ENCODE measurements at regions not wholly inside any gene's neighbourhood (a gene's known extent, or its start where the extent isn't known, plus 50 kb on each side); places are given as distances from the start of the nearest gene placed in this dataset.
A peak's percentile ranks its signal among the peaks of the same experiment; 100 is the strongest.

- H4K20me1 ChIP-seq (ENCODE audit: insufficient read depth, low read length): no peaks in the 10 kb centered on the region
- peak; percentile 96 for FAIRE-seq
- no peaks in the 10 kb centered on the region for H3K4me1 ChIP-seq (ENCODE audit: insufficient read depth, low read length)
- DNase-seq (ENCODE audit: low spot score): peak; percentile 68
- no peak overlapping the region for H2AFZ ChIP-seq (ENCODE audit: low read length)
- peak; percentile 100 for ATAC-seq
- no peaks in the 10 kb centered on the region for H3K79me2 ChIP-seq (ENCODE audit: insufficient read depth, low read length)
- WGBS (ENCODE audit: low lambda C conversion rate): 4% methylated on average over 2 of the region's 2 CpGs
- no peak overlapping the region for H3K27ac ChIP-seq (ENCODE audit: extremely low read length, insufficient read depth, low read length)
- no peak overlapping the region for H3K4me3 ChIP-seq (replicated peaks in 1 of 3; ENCODE audit: insufficient read depth in 1 of 3, low read depth in 2 of 3, low read length in 3 of 3)
- H3K9ac ChIP-seq (ENCODE audit: insufficient read depth, low read depth, low read length): no peak overlapping the region
- no peak overlapping the region for H3K4me2 ChIP-seq (ENCODE audit: low read depth, low read length)
- in situ Hi-C loops (cut with HindIII; ENCODE audit: extremely low pct_ligation_motif_present, low pct_unique_long_range_greater_than_20kb): no loop called here
- no peaks in the 10 kb centered on the region for H3K36me3 ChIP-seq (replicated peaks in 1 of 2; ENCODE audit: control insufficient read depth in 1 of 2, insufficient read depth in 2 of 2, low read length in 2 of 2)
- ChIA-PET POLR2A (no interaction called here), CTCF (ENCODE audit: low intra/inter-chr PET ratio, low total read pairs) (interaction anchor here (1.3 kb wide), 1 partner anchor 65 kb away, joined by 4 read pairs; no protein-coding TSS in a partner anchor)
- intact Hi-C loops (cut with micrococcal nuclease; ENCODE audit: unreplicated experiment): loop anchor here (1.0 kb wide), 1 partner anchor 65 kb away; no protein-coding TSS in a partner anchor
- H3K27me3 ChIP-seq (ENCODE audit: control insufficient read depth in 1 of 2, insufficient read depth in 2 of 2, low read length in 2 of 2): no peaks in the 10 kb centered on the region; a peak in 1 of 5 replicates
- BruUV-seq (replicated peaks): no TSS peak
- H3K9me3 ChIP-seq (ENCODE audit: low read length): no peaks in the 10 kb centered on the region
- TF ChIP-seq NR2C2 (CRISPR knock-in tag; IDR thresholded peaks at IDR 0.05; ENCODE audit: borderline replicate concordance) (no peak), ZNF30 (CRISPR knock-in tag; IDR thresholded peaks at IDR 0.05) (no peak), SALL1 (CRISPR knock-in tag; IDR thresholded peaks at IDR 0.05) (no peak), NR1H2 (CRISPR knock-in tag; IDR thresholded peaks at IDR 0.05; ENCODE audit: borderline replicate concordance, low read depth) (no peak), MIXL1 (CRISPR knock-in tag; IDR thresholded peaks at IDR 0.05) (no peak), HMGXB4 (CRISPR knock-in tag; IDR thresholded peaks at IDR 0.05; ENCODE audit: borderline replicate concordance in 1 of 2, low read depth in 1 of 2) (0 out of 4 replicates have a peak, but pooled peaks of 1 of the 2 experiments have one; percentile 21), IRX3 (CRISPR knock-in tag; IDR thresholded peaks at IDR 0.05; ENCODE audit: borderline replicate concordance, low read depth) (no peak), ZNF557 (CRISPR knock-in tag; IDR thresholded peaks at IDR 0.05) (no peak), PHF5A (CRISPR knock-in tag; IDR thresholded peaks at IDR 0.05; ENCODE audit: low read depth, unreplicated experiment) (no peak), STAG1 (CRISPR knock-in tag; IDR thresholded peaks at IDR 0.05) (peak; percentile 45), MIER3 (CRISPR knock-in tag; IDR thresholded peaks at IDR 0.05; ENCODE audit: borderline replicate concordance) (no peak), ZNF607 (CRISPR knock-in tag; IDR thresholded peaks at IDR 0.05; ENCODE audit: borderline replicate concordance) (no peak), ZMAT3 (CRISPR knock-in tag; conservative IDR thresholded peaks at IDR 0.05) (no peak), CTCF (CRISPR knock-in tag; IDR thresholded peaks at IDR 0.05) (peak; percentile 88)
- TF ChIP-seq, protein P1, sequence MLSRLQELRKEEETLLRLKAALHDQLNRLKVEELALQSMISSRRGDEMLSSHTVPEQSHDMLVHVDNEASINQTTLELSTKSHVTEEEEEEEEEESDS (CRISPR knock-in tag; IDR thresholded peaks at IDR 0.05; ENCODE audit: borderline replicate concordance): no peak
- TF ChIP-seq, protein P2, sequence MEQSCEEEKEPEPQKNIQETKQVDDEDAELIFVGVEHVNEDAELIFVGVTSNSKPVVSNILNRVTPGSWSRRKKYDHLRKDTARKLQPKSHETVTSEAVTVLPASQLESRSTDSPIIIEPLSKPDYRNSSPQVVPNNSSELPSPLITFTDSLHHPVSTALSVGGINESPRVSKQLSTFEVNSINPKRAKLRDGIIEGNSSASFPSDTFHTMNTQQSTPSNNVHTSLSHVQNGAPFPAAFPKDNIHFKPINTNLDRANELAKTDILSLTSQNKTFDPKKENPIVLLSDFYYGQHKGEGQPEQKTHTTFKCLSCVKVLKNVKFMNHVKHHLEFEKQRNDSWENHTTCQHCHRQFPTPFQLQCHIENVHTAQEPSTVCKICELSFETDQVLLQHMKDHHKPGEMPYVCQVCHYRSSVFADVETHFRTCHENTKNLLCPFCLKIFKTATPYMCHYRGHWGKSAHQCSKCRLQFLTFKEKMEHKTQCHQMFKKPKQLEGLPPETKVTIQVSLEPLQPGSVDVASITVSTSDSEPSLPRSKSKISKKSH (CRISPR knock-in tag; IDR thresholded peaks at IDR 0.05; ENCODE audit: borderline replicate concordance): no peak
Observed at GRCh38 chr14:21868442-21869046, 194.9 kb upstream of the OR4E1 start.

Data from HepG2 (cell line).